Astrocyte (in vitro differentiated cells and primary cell): ENCODE measurements at regions not wholly inside any gene's neighbourhood (a gene's known extent, or its start where the extent isn't known, plus 50 kb on each side); places are given as distances from the start of the nearest gene placed in this dataset.

ENCODE experiments used
- DNase-seq: peaks from one replicate; pipeline ENCODE4 v3.0.0-alpha.2; 2010; ENCODE audit warnings: low read depth
- FAIRE-seq: peaks from 2 replicates; lab custom pipeline; 2011; peaks lifted over from hg19 to GRCh38; lab: Jason Lieb, UNC
- H2AFZ ChIP-seq: 2 replicates; pipeline ENCODE4 v1.6.0; 2012; ENCODE audit warnings: low read depth, low read length, inconsistent platforms
- H3K27ac ChIP-seq: 2 replicates; pipeline ENCODE4 v1.5.1; 2011; ENCODE audit warnings: low read depth, low read length, inconsistent platforms
- H3K27me3 ChIP-seq: 2 replicates; pipeline ENCODE4 v1.6.0; 2011; ENCODE audit warnings: low read length, inconsistent platforms; ENCODE audit not compliant: insufficient read depth
- H3K36me3 ChIP-seq: 2 replicates; pipeline ENCODE4 v1.5.1; 2011; ENCODE audit warnings: low read length, inconsistent platforms; ENCODE audit not compliant: insufficient read depth
- H3K4me1 ChIP-seq: 2 replicates; pipeline ENCODE4 v1.5.1; 2011; ENCODE audit warnings: low read length, inconsistent platforms; ENCODE audit not compliant: insufficient read depth
- H3K4me2 ChIP-seq: 2 replicates; pipeline ENCODE4 v1.6.0; 2012; ENCODE audit warnings: low read length, inconsistent platforms
- H3K4me3 ChIP-seq: 2 replicates; pipeline ENCODE4 v1.5.1; 2011; ENCODE audit warnings: low read depth, mild to moderate bottlenecking, low read length, inconsistent platforms; ENCODE audit not compliant: insufficient read depth
- H3K79me2 ChIP-seq: 2 replicates; pipeline ENCODE4 v1.6.0; 2012; ENCODE audit warnings: mild to moderate bottlenecking, low read length, inconsistent platforms; ENCODE audit not compliant: insufficient read depth
- H3K9ac ChIP-seq: 2 replicates; pipeline ENCODE4 v1.6.0; 2012; ENCODE audit warnings: mild to moderate bottlenecking, low read length, inconsistent platforms
- H3K9me3 ChIP-seq: 2 replicates; pipeline ENCODE4 v1.5.1; 2012; ENCODE audit warnings: low read depth, mild to moderate bottlenecking, low read length, inconsistent platforms; ENCODE audit not compliant: insufficient read depth
- H4K20me1 ChIP-seq: 2 replicates; pipeline ENCODE4 v1.6.0; 2012; ENCODE audit warnings: low read length, inconsistent platforms; ENCODE audit not compliant: insufficient read depth
- H3K27ac Mint-ChIP-seq: one replicate; pipeline ENCODE4 v1.8.0; 2021; ENCODE audit warnings: mild to moderate bottlenecking, mixed read lengths; ENCODE audit not compliant: unreplicated experiment
- H3K27me3 Mint-ChIP-seq: one replicate; pipeline ENCODE4 v1.8.0; 2021; ENCODE audit warnings: low read depth, mixed read lengths; ENCODE audit not compliant: unreplicated experiment
- H3K36me3 Mint-ChIP-seq: one replicate; pipeline ENCODE4 v1.8.0; 2021; ENCODE audit warnings: low read depth, mixed read lengths; ENCODE audit not compliant: unreplicated experiment
- H3K4me1 Mint-ChIP-seq: one replicate; pipeline ENCODE4 v1.8.0; 2021; ENCODE audit warnings: low read depth, mixed read lengths; ENCODE audit not compliant: unreplicated experiment
- H3K4me3 Mint-ChIP-seq: one replicate; pipeline ENCODE4 v1.8.0; 2021; ENCODE audit warnings: mild to moderate bottlenecking, moderate library complexity, mixed read lengths; ENCODE audit not compliant: unreplicated experiment
- H3K9me3 Mint-ChIP-seq: one replicate; pipeline ENCODE4 v1.8.0; 2021; ENCODE audit warnings: mild to moderate bottlenecking, mixed read lengths; ENCODE audit not compliant: unreplicated experiment
- EZH2 ChIP-seq: IDR thresholded peaks from 2 replicates; pipeline ENCODE4 v1.6.1; 2012; ENCODE audit warnings: mild to moderate bottlenecking, low read length, inconsistent platforms; ENCODE audit not compliant: insufficient read depth
- TF ChIP-seq, protein P1 (sequence below): IDR thresholded peaks from 2 replicates; pipeline ENCODE4 v1.5.1; 2011; ENCODE audit warnings: low read depth, mild to moderate bottlenecking, inconsistent platforms, low read length, moderate library complexity; ENCODE audit not compliant: insufficient read depth

DNA sequence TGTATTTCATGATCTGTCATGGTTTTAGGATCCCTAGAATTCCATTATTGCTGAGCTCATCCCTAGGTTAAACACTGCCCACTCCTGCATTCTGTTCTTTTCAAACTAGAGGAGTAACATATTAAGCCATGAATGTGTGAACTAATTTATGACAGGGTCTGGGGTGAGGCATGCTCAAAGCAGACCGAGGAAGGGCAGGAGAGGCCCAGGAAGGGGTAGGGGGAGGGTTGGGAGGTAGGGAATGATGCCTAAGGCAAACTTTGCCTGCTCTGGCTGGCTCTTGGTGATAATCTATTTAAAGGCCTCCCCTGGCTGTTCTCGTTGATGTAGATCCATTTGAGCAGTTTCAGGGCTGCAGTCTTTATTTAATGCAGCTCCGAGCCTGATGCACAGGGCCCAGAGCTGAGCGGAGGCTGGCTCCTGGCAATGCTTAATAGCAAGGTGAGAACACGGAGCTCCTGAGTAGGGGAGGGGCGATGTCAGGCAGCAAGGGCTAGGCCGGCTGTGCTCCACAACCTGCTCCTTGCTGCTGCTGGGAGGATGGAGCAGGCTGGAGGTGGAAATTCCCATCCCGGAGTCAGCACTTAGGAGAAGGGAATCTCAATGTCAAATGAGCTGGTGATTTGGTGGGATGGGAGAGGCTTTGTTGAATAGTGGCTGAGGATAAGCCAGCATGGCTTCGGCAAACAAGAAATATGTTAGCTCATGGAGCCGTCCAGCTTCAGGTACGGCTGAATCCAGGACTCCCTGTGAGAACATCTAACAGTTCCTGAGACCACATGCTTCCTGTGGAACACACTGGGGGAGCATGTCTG is 73.2 kb upstream of the UNC5A start:
- Mint-ChIP-seq H3K9me3 (no peaks in the 10 kb centered on the region), H3K4me1 (peaks cover 8% of the 10 kb centered on the region), H3K4me3 (no peak overlapping the region), H3K27me3 (peaks cover 51% of the 10 kb centered on the region), H3K27ac (peak overlapping the region; percentile 53), H3K36me3 (no peaks in the 10 kb centered on the region)
- Histone ChIP-seq H3K79me2 (no peaks in the 10 kb centered on the region), H4K20me1 (no peaks in the 10 kb centered on the region), H3K36me3 (no peaks in the 10 kb centered on the region), H2AFZ (no peak overlapping the region), H3K27me3 (peaks cover 36% of the 10 kb centered on the region), H3K4me2 (no peak overlapping the region), H3K4me1 (no peaks in the 10 kb centered on the region), H3K27ac (no peak overlapping the region), H3K9me3 (no peaks in the 10 kb centered on the region), H3K4me3 (no peak overlapping the region), H3K9ac (no peak overlapping the region)
- no peak for DNase-seq
- no peak for TF ChIP-seq EZH2
- TF ChIP-seq, protein P1, sequence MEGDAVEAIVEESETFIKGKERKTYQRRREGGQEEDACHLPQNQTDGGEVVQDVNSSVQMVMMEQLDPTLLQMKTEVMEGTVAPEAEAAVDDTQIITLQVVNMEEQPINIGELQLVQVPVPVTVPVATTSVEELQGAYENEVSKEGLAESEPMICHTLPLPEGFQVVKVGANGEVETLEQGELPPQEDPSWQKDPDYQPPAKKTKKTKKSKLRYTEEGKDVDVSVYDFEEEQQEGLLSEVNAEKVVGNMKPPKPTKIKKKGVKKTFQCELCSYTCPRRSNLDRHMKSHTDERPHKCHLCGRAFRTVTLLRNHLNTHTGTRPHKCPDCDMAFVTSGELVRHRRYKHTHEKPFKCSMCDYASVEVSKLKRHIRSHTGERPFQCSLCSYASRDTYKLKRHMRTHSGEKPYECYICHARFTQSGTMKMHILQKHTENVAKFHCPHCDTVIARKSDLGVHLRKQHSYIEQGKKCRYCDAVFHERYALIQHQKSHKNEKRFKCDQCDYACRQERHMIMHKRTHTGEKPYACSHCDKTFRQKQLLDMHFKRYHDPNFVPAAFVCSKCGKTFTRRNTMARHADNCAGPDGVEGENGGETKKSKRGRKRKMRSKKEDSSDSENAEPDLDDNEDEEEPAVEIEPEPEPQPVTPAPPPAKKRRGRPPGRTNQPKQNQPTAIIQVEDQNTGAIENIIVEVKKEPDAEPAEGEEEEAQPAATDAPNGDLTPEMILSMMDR, result no peak
- FAIRE-seq, result no peak

DNA sequence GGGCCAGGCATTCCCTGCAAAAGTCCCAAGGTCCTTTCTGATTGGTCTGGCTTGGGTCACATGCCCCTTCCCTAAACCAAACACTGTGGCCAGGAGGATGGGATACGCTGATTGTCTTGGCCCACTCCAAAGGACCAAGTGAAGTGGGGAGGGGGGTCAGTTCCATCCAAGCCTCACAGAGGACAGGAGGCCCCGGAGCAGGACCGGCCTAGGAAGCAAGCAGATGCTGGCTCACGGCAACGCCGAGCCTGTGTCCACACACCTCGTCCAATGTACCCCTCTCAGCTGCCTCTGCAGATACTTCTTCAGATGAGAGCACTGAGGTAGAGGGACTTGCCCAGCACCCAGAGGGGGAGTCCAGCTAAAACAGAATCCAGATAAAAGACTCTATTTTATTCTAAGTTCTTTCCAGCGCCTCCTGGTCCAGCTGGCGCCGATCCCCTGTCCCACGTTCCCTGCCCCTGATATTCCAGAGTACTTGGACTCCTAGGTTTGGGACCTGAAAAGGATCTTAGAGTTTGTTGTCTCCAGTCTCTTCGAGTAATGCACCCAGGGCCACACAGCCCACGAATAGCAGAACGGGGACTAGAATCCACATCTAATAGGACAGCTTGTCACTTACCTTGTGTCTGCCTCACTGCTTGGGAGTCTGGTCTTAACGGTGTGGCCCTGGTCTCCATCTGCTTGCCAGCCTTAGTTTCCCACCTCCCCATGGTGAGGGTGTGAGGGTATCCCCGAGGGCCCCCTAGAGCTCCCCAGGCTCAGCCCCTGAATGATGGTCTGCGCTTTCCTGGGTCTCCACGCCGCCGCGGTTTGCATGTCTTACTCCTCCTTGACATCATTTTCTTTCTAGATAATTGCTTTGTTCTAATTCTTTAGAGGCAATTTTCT is 72.4 kb upstream of the UNC5A start:
- Histone ChIP-seq H3K4me1 (no peaks in the 10 kb centered on the region), H3K9me3 (no peaks in the 10 kb centered on the region), H3K27me3 (peaks cover 42% of the 10 kb centered on the region), H3K9ac (no peak overlapping the region), H3K4me3 (no peak overlapping the region), H3K36me3 (no peaks in the 10 kb centered on the region), H3K27ac (no peak overlapping the region), H3K79me2 (no peaks in the 10 kb centered on the region), H2AFZ (no peak overlapping the region), H4K20me1 (no peaks in the 10 kb centered on the region), H3K4me2 (no peak overlapping the region)
- TF ChIP-seq EZH2, result no peak
- TF ChIP-seq, protein P1, result no peak
- no peak for FAIRE-seq
- H3K27me3 Mint-ChIP-seq, result peaks cover 56% of the 10 kb centered on the region
- H3K4me1 Mint-ChIP-seq, result peaks cover 8% of the 10 kb centered on the region
- no peak overlapping the region for H3K27ac Mint-ChIP-seq
- DNase-seq, result no peak
- no peaks in the 10 kb centered on the region for H3K36me3 Mint-ChIP-seq
- peaks cover 3% of the 10 kb centered on the region for H3K9me3 Mint-ChIP-seq
- H3K4me3 Mint-ChIP-seq, result no peak overlapping the region
